Endothelial cell (in vitro differentiated cells): ENCODE measurements at regions not wholly inside any gene's neighbourhood (a gene's known extent, or its start where the extent isn't known, plus 50 kb on each side); places are given as distances from the start of the nearest gene placed in this dataset.

Experiments used
- DNase-seq: peaks from one replicate; pipeline ENCODE4 v3.0.0; 2021; ENCODE audit warnings: low spot score
- H3K27ac Mint-ChIP-seq: one replicate; pipeline ENCODE4 v1.8.0; 2021; ENCODE audit warnings: mixed read lengths, inconsistent platforms; ENCODE audit not compliant: unreplicated experiment
- H3K27me3 Mint-ChIP-seq: one replicate; pipeline ENCODE4 v1.8.0; 2021; ENCODE audit warnings: mild to moderate bottlenecking, moderate library complexity, mixed read lengths, inconsistent platforms; ENCODE audit not compliant: unreplicated experiment
- H3K36me3 Mint-ChIP-seq: one replicate; pipeline ENCODE4 v1.8.0; 2021; ENCODE audit warnings: mild to moderate bottlenecking, low read depth, mixed read lengths, inconsistent platforms; ENCODE audit not compliant: unreplicated experiment
- H3K4me1 Mint-ChIP-seq: one replicate; pipeline ENCODE4 v1.8.0; 2021; ENCODE audit warnings: mild to moderate bottlenecking, mixed read lengths, inconsistent platforms; ENCODE audit not compliant: unreplicated experiment
- H3K4me3 Mint-ChIP-seq: one replicate; pipeline ENCODE4 v1.8.0; 2021; ENCODE audit warnings: mild to moderate bottlenecking, mixed read lengths, inconsistent platforms; ENCODE audit not compliant: unreplicated experiment
- H3K9me3 Mint-ChIP-seq: one replicate; pipeline ENCODE4 v1.8.0; 2021; ENCODE audit warnings: mixed read lengths, inconsistent platforms; ENCODE audit not compliant: unreplicated experiment
- CTCF ChIP-seq: fragments of 200-600 bp; sonication (generic); IDR thresholded peaks from one replicate; pipeline ENCODE4 v1.5.0; 2021; ENCODE audit warnings: antibody characterized with exemption; ENCODE audit not compliant: unreplicated experiment

GRCh38 chr13:106376401-106377112 is 158.9 kb downstream of the EFNB2 start:
- Mint-ChIP-seq H3K27me3 (peaks cover 4% of the 10 kb centered on the region), H3K4me3 (no peak overlapping the region), H3K36me3 (no peaks in the 10 kb centered on the region), H3K27ac (no peak overlapping the region), H3K4me1 (peaks cover 11% of the 10 kb centered on the region), H3K9me3 (no peaks in the 10 kb centered on the region)
- DNase-seq: no peak
- peak; percentile 45 for TF ChIP-seq CTCF

GRCh38 chr13:106375085-106375484 is 160.4 kb downstream of the EFNB2 start:
- DNase-seq: no peak
- Mint-ChIP-seq H3K4me3 (no peak overlapping the region), H3K27me3 (peaks cover 4% of the 10 kb centered on the region), H3K36me3 (no peaks in the 10 kb centered on the region), H3K4me1 (peaks cover 12% of the 10 kb centered on the region), H3K9me3 (no peaks in the 10 kb centered on the region), H3K27ac (no peak overlapping the region)
- no peak for TF ChIP-seq CTCF

GRCh38 chr13:106374631-106375030 is 160.8 kb downstream of the EFNB2 start:
- peaks cover 15% of the 10 kb centered on the region for H3K4me1 Mint-ChIP-seq
- no peak for TF ChIP-seq CTCF
- no peaks in the 10 kb centered on the region for H3K36me3 Mint-ChIP-seq
- H3K27me3 Mint-ChIP-seq: peaks cover 4% of the 10 kb centered on the region
- no peak overlapping the region for H3K4me3 Mint-ChIP-seq
- no peak for DNase-seq
- H3K9me3 Mint-ChIP-seq: no peaks in the 10 kb centered on the region
- no peak overlapping the region for H3K27ac Mint-ChIP-seq

GRCh38 chr13:106373989-106374572 is 161.4 kb downstream of the EFNB2 start:
- DNase-seq: no peak
- no peak overlapping the region for H3K4me3 Mint-ChIP-seq
- no peaks in the 10 kb centered on the region for H3K9me3 Mint-ChIP-seq
- no peak for TF ChIP-seq CTCF
- peaks cover 4% of the 10 kb centered on the region for H3K27me3 Mint-ChIP-seq
- no peaks in the 10 kb centered on the region for H3K36me3 Mint-ChIP-seq
- H3K27ac Mint-ChIP-seq: no peak overlapping the region
- H3K4me1 Mint-ChIP-seq: peaks cover 15% of the 10 kb centered on the region

GRCh38 chr13:106373304-106373988 is 162.0 kb downstream of the EFNB2 start:
- Mint-ChIP-seq H3K4me3 (no peak overlapping the region), H3K27ac (no peak overlapping the region), H3K9me3 (no peaks in the 10 kb centered on the region), H3K36me3 (no peaks in the 10 kb centered on the region), H3K4me1 (peaks cover 18% of the 10 kb centered on the region), H3K27me3 (peaks cover 4% of the 10 kb centered on the region)
- no peak for TF ChIP-seq CTCF
- no peak for DNase-seq
